ENCODE measurements at regions not wholly inside any gene's neighbourhood (a gene's known extent, or its start where the extent isn't known, plus 50 kb on each side); places are given as distances from the start of the nearest gene placed in this dataset.

GRCh38 chr2:19272941-19273470, 85.4 kb downstream of the OSR1 start:
- Histone ChIP-seq H3K36me3 (replicated peaks in 1 of 2; ENCODE audit: control insufficient read depth in 1 of 2, insufficient read depth in 2 of 2, low read length in 2 of 2) (no peaks in the 10 kb centered on the region), H3K9ac (ENCODE audit: insufficient read depth, low read length, poor library complexity, severe bottlenecking) (no peak overlapping the region), H4K20me1 (ENCODE audit: insufficient read depth, low read length) (no peaks in the 10 kb centered on the region), H3K9me3 (replicated peaks in 1 of 2; ENCODE audit: control insufficient read depth in 1 of 2, insufficient read depth in 1 of 2, low read length in 2 of 2) (no peaks in the 10 kb centered on the region), H3K27me3 (ENCODE audit: control insufficient read depth in 2 of 2, insufficient read depth in 2 of 2, low read length in 2 of 2) (no peaks in the 10 kb centered on the region), H3K4me1 (ENCODE audit: control insufficient read depth in 1 of 2, insufficient read depth in 2 of 2, low read length in 2 of 2) (no peaks in the 10 kb centered on the region), H3K27ac (ENCODE audit: low read depth in 1 of 2, low read length in 2 of 2) (no peak overlapping the region), H3K79me2 (ENCODE audit: insufficient read depth, low read length) (no peaks in the 10 kb centered on the region), H2AFZ (ENCODE audit: insufficient read depth, low read depth, low read length, poor library complexity, severe bottlenecking) (no peak overlapping the region), H3K4me2 (replicated peaks; ENCODE audit: extremely low read depth, low read length, poor library complexity, severe bottlenecking) (no peak overlapping the region), H3K4me3 (replicated peaks in 1 of 3; ENCODE audit: low read depth in 2 of 3, low read length in 3 of 3) (no peak overlapping the region)
- H3K36me3 Mint-ChIP-seq: no peaks in the 10 kb centered on the region
- no peak for TF ChIP-seq CTCF (IDR thresholded peaks at IDR 0.05)
- DNase-seq: no peak
- no peak overlapping the region for H3K4me3 Mint-ChIP-seq
- no peak overlapping the region for H3K27ac Mint-ChIP-seq
- WGBS (ENCODE audit: insufficient coverage): no CpG with 5 or more reads among the region's 1 CpG
- H3K9me3 Mint-ChIP-seq: peaks cover 0 to 8% (median 0%) of the 10 kb centered on the region in 7 donors
- no peaks in the 10 kb centered on the region for H3K27me3 Mint-ChIP-seq (ENCODE audit: low read depth in 3 of 3)
- no peaks in the 10 kb centered on the region for H3K4me1 Mint-ChIP-seq
- intact Hi-C loops (cut with micrococcal nuclease): no loop called here

GRCh38 chr2:19272039-19272438, 86.4 kb downstream of the OSR1 start:
- Mint-ChIP-seq H3K9me3 (peaks cover 0 to 8% (median 0%) of the 10 kb centered on the region in 7 donors), H3K4me1 (no peaks in the 10 kb centered on the region), H3K4me3 (no peak overlapping the region), H3K27ac (no peak overlapping the region), H3K36me3 (no peaks in the 10 kb centered on the region), H3K27me3 (ENCODE audit: low read depth in 3 of 3) (no peaks in the 10 kb centered on the region)
- Histone ChIP-seq H3K9ac (ENCODE audit: insufficient read depth, low read length, poor library complexity, severe bottlenecking) (no peak overlapping the region), H3K27ac (ENCODE audit: low read depth in 1 of 2, low read length in 2 of 2) (no peak overlapping the region), H3K36me3 (replicated peaks in 1 of 2; ENCODE audit: control insufficient read depth in 1 of 2, insufficient read depth in 2 of 2, low read length in 2 of 2) (no peaks in the 10 kb centered on the region), H4K20me1 (ENCODE audit: insufficient read depth, low read length) (no peaks in the 10 kb centered on the region), H2AFZ (ENCODE audit: insufficient read depth, low read depth, low read length, poor library complexity, severe bottlenecking) (no peak overlapping the region), H3K4me3 (replicated peaks in 1 of 3; ENCODE audit: low read depth in 2 of 3, low read length in 3 of 3) (no peak overlapping the region), H3K4me2 (replicated peaks; ENCODE audit: extremely low read depth, low read length, poor library complexity, severe bottlenecking) (no peak overlapping the region), H3K79me2 (ENCODE audit: insufficient read depth, low read length) (no peaks in the 10 kb centered on the region), H3K4me1 (ENCODE audit: control insufficient read depth in 1 of 2, insufficient read depth in 2 of 2, low read length in 2 of 2) (no peaks in the 10 kb centered on the region), H3K27me3 (ENCODE audit: control insufficient read depth in 2 of 2, insufficient read depth in 2 of 2, low read length in 2 of 2) (no peaks in the 10 kb centered on the region), H3K9me3 (replicated peaks in 1 of 2; ENCODE audit: control insufficient read depth in 1 of 2, insufficient read depth in 1 of 2, low read length in 2 of 2) (no peaks in the 10 kb centered on the region)
- TF ChIP-seq CTCF (IDR thresholded peaks at IDR 0.05): no peak
- WGBS (ENCODE audit: insufficient coverage): 100% methylated on average over 1 of the region's 4 CpGs
- intact Hi-C loops (cut with micrococcal nuclease): no loop called here
- no peak for DNase-seq

All from CD14-positive monocyte (primary cell).